Neural cell (in vitro differentiated cells): ENCODE measurements at regions not wholly inside any gene's neighbourhood (a gene's known extent, or its start where the extent isn't known, plus 50 kb on each side); places are given as distances from the start of the nearest gene placed in this dataset.

Source experiments
- H2AFZ ChIP-seq: fragments of 200-600, 300-800 bp; sonication (generic), shearing (Covaris generic); 2 replicates; pipeline ENCODE4 v1.6.0; 2014; ENCODE audit warnings: low read depth, mild to moderate bottlenecking, antibody characterized with exemption, low read length, moderate library complexity
- H3F3A ChIP-seq: fragments of 200-600 bp; shearing (Covaris generic); 2 replicates; pipeline ENCODE4 v1.6.1; 2016; ENCODE audit warnings: mild to moderate bottlenecking, moderate library complexity, mixed read lengths, antibody characterized with exemption, low read length; ENCODE audit not compliant: insufficient read depth, poor library complexity, severe bottlenecking
- H3K27ac ChIP-seq: fragments of 200-600, 300-800 bp; sonication (generic), shearing (Covaris generic); 2 replicates; pipeline ENCODE4 v1.5.1; 2014; ENCODE audit warnings: mild to moderate bottlenecking, low read length, moderate library complexity
- H3K27me3 ChIP-seq: fragments of 300-800, 200-600 bp; sonication (generic), shearing (Covaris generic); 2 replicates; pipeline ENCODE4 v1.6.0; 2014; ENCODE audit warnings: mild to moderate bottlenecking, low read depth, low read length, moderate library complexity; ENCODE audit not compliant: insufficient read depth
- H3K36me3 ChIP-seq: fragments of 300-800, 200-600 bp; sonication (generic), shearing (Covaris generic); 2 replicates; pipeline ENCODE4 v1.5.1; 2014; ENCODE audit warnings: mild to moderate bottlenecking, antibody characterized with exemption, low read length, moderate library complexity; ENCODE audit not compliant: insufficient read depth
- H3K4me2 ChIP-seq: fragments of 300-800, 200-600 bp; sonication (generic), shearing (Covaris generic); 2 replicates; pipeline ENCODE4 v1.6.0; 2014; ENCODE audit warnings: mild to moderate bottlenecking, low read length
- H3K4me3 ChIP-seq: fragments of 300-800, 200-600 bp; sonication (generic), shearing (Covaris generic); 2 replicates; pipeline ENCODE4 v1.5.1; 2014; ENCODE audit warnings: mild to moderate bottlenecking, low read length, moderate library complexity
- H3K79me2 ChIP-seq: fragments of 200-600 bp; shearing (Covaris generic); replicated peaks from 2 replicates; pipeline ENCODE4 v1.6.0; 2014; ENCODE audit warnings: mild to moderate bottlenecking, low read length, moderate library complexity; ENCODE audit not compliant: insufficient read depth
- H3K9ac ChIP-seq: fragments of 300-800, 200-600 bp; sonication (generic), shearing (Covaris generic); 2 replicates; pipeline ENCODE4 v1.6.1; 2016; ENCODE audit warnings: mild to moderate bottlenecking, low read length, mixed read lengths
- H3K9me2 ChIP-seq: fragments of 200-600 bp; shearing (Covaris generic); 2 replicates; pipeline ENCODE4 v1.6.1; 2016; ENCODE audit warnings: mild to moderate bottlenecking, low read length, mixed read lengths; ENCODE audit not compliant: insufficient read depth
- H3K9me3 ChIP-seq: fragments of 200-600, 300-800 bp; sonication (generic), shearing (Covaris generic); 2 replicates; pipeline ENCODE4 v1.6.1; 2016; ENCODE audit warnings: mild to moderate bottlenecking, mixed run types, low read length, moderate library complexity, mixed read lengths
- H4K20me1 ChIP-seq: fragments of 200-600 bp; shearing (Covaris generic); 2 replicates; pipeline ENCODE4 v1.6.1; 2016; ENCODE audit warnings: mild to moderate bottlenecking, mixed run types; ENCODE audit not compliant: insufficient read depth
- EP300 ChIP-seq: fragments of 450-650 bp; conservative IDR thresholded peaks from 2 replicates; pipeline ENCODE4 v1.6.1; 2014; ENCODE audit warnings: antibody characterized with exemption, mild to moderate bottlenecking, moderate library complexity; ENCODE audit not compliant: poor library complexity, severe bottlenecking
- EZH2 ChIP-seq: fragments of 200-600, 300-800 bp; shearing (Covaris generic), sonication (generic); IDR thresholded peaks from 2 replicates; pipeline ENCODE4 v1.6.1; 2014; ENCODE audit warnings: antibody characterized with exemption, low read length, borderline replicate concordance, mild to moderate bottlenecking; ENCODE audit not compliant: insufficient read depth, poor library complexity, severe bottlenecking
- MXI1 ChIP-seq: fragments of 450-650 bp; conservative IDR thresholded peaks from 2 replicates; pipeline ENCODE4 v1.6.1; 2014; ENCODE audit warnings: antibody characterized with exemption, mild to moderate bottlenecking; ENCODE audit not compliant: poor library complexity, severe bottlenecking
- POLR2AphosphoS5 ChIP-seq: IDR thresholded peaks from 2 replicates; pipeline ENCODE4 v1.6.1; 2012
- RAD21 ChIP-seq: fragments of 450-650 bp; conservative IDR thresholded peaks from 2 replicates; pipeline ENCODE4 v1.6.1; 2014; ENCODE audit warnings: antibody characterized with exemption, mild to moderate bottlenecking, moderate library complexity
- SMC3 ChIP-seq: fragments of 450-650 bp; conservative IDR thresholded peaks from 2 replicates; pipeline ENCODE4 v1.6.1; 2014; ENCODE audit warnings: antibody characterized with exemption, mild to moderate bottlenecking, moderate library complexity; ENCODE audit not compliant: poor library complexity
- TAF1 ChIP-seq: IDR thresholded peaks from 2 replicates; pipeline ENCODE4 v1.6.1; 2012; ENCODE audit warnings: low read depth
- TF ChIP-seq, protein P1 (sequence below): IDR thresholded peaks from 2 replicates; pipeline ENCODE4 v1.6.1; 2012; ENCODE audit warnings: borderline replicate concordance
- TF ChIP-seq, protein P2 (sequence below): fragments of 450-650 bp; IDR thresholded peaks from 2 replicates; pipeline ENCODE4 v1.5.1; 2014; ENCODE audit warnings: antibody characterized with exemption, mild to moderate bottlenecking, moderate library complexity; ENCODE audit not compliant: poor library complexity, severe bottlenecking

DNA sequence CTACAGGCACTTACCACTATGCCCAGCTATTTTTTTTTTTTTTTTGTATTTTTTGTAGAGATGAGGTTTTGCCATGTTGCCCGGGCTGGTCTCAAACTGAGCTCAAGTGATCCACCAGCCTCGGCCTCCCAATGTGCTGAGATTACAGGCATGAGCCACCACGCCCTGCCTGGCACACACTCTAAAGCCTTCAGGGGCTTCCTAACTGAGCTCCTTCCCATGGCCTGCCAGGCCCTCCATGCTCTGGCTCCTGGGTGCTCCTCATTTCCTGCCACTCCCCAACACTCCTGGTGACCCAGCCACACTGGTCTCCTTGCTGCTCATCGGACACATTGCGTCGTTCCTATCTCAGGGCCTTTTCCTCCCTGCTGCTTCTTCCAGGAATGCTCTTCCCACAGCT lies 61.5 kb downstream of the CARTPT start:
- peaks cover 51% of the 10 kb centered on the region for H3K79me2 ChIP-seq
- H4K20me1 ChIP-seq: no peaks in the 10 kb centered on the region
- no peak overlapping the region for H3K4me3 ChIP-seq
- H3K9me2 ChIP-seq: no peaks in the 10 kb centered on the region
- H3K36me3 ChIP-seq: no peaks in the 10 kb centered on the region
- no peak overlapping the region for H3K27ac ChIP-seq
- no peaks in the 10 kb centered on the region for H3K9me3 ChIP-seq
- no peak overlapping the region for H3K9ac ChIP-seq
- TF ChIP-seq, protein P1, sequence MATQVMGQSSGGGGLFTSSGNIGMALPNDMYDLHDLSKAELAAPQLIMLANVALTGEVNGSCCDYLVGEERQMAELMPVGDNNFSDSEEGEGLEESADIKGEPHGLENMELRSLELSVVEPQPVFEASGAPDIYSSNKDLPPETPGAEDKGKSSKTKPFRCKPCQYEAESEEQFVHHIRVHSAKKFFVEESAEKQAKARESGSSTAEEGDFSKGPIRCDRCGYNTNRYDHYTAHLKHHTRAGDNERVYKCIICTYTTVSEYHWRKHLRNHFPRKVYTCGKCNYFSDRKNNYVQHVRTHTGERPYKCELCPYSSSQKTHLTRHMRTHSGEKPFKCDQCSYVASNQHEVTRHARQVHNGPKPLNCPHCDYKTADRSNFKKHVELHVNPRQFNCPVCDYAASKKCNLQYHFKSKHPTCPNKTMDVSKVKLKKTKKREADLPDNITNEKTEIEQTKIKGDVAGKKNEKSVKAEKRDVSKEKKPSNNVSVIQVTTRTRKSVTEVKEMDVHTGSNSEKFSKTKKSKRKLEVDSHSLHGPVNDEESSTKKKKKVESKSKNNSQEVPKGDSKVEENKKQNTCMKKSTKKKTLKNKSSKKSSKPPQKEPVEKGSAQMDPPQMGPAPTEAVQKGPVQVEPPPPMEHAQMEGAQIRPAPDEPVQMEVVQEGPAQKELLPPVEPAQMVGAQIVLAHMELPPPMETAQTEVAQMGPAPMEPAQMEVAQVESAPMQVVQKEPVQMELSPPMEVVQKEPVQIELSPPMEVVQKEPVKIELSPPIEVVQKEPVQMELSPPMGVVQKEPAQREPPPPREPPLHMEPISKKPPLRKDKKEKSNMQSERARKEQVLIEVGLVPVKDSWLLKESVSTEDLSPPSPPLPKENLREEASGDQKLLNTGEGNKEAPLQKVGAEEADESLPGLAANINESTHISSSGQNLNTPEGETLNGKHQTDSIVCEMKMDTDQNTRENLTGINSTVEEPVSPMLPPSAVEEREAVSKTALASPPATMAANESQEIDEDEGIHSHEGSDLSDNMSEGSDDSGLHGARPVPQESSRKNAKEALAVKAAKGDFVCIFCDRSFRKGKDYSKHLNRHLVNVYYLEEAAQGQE: no peak
- TF ChIP-seq, protein P2, sequence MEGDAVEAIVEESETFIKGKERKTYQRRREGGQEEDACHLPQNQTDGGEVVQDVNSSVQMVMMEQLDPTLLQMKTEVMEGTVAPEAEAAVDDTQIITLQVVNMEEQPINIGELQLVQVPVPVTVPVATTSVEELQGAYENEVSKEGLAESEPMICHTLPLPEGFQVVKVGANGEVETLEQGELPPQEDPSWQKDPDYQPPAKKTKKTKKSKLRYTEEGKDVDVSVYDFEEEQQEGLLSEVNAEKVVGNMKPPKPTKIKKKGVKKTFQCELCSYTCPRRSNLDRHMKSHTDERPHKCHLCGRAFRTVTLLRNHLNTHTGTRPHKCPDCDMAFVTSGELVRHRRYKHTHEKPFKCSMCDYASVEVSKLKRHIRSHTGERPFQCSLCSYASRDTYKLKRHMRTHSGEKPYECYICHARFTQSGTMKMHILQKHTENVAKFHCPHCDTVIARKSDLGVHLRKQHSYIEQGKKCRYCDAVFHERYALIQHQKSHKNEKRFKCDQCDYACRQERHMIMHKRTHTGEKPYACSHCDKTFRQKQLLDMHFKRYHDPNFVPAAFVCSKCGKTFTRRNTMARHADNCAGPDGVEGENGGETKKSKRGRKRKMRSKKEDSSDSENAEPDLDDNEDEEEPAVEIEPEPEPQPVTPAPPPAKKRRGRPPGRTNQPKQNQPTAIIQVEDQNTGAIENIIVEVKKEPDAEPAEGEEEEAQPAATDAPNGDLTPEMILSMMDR: no peak
- TF ChIP-seq POLR2AphosphoS5 (no peak), EP300 (no peak), EZH2 (no peak), MXI1 (no peak), SMC3 (no peak), RAD21 (no peak)
- H3K27me3 ChIP-seq: no peaks in the 10 kb centered on the region
- H2AFZ ChIP-seq: no peak overlapping the region
- no peaks in the 10 kb centered on the region for H3F3A ChIP-seq
- no peak overlapping the region for H3K4me2 ChIP-seq

DNA sequence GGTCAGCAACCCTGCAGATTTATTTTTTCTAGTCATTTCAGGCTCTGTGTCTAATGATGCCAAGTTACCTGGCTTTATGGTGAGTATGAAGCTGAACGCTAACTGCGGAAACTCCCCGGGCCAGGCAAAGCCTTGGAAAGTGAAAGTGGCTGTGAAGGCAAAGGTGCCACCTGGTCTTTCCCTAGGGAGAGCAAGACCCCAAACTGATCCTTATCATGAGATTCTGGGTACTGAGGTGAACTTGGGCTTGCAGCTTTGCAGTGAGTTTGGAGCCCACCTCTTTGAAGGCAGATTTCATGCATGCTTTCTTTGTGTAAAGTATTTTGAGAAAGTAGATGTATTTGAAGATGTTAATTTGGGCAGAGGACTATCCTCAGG lies 63.3 kb downstream of the CARTPT start:
- Histone ChIP-seq H3K36me3 (no peaks in the 10 kb centered on the region), H3K9ac (peak overlapping the region; percentile 55), H2AFZ (peak overlapping the region; percentile 47), H3K79me2 (peaks cover 57% of the 10 kb centered on the region), H3F3A (no peaks in the 10 kb centered on the region), H3K4me3 (peak overlapping the region; percentile 41), H4K20me1 (no peaks in the 10 kb centered on the region), H3K9me2 (no peaks in the 10 kb centered on the region), H3K27me3 (no peaks in the 10 kb centered on the region), H3K4me2 (peak overlapping the region; percentile 46), H3K9me3 (no peaks in the 10 kb centered on the region), H3K27ac (peak overlapping the region; percentile 71)
- TF ChIP-seq MXI1 (no peak), EP300 (no peak), RAD21 (no peak), EZH2 (no peak), SMC3 (no peak), TAF1 (peak; percentile 6)
- TF ChIP-seq, protein P1: no peak
- TF ChIP-seq, protein P2: no peak
